D721Med (cell line): ENCODE measurements at regions not wholly inside any gene's neighbourhood (a gene's known extent, or its start where the extent isn't known, plus 50 kb on each side); places are given as distances from the start of the nearest gene placed in this dataset.
"Not testable (repeated sequence)": the region's sequence is repeated elsewhere in the genome, so short reads cannot be mapped to it uniquely, and the experiment has no call there.

Experiments used
- DNase-seq: peaks from one replicate; pipeline ENCODE4 v3.0.0; 2011; ENCODE audit warnings: low spot score; ENCODE audit not compliant: insufficient read length
- FAIRE-seq: peaks from 2 replicates; lab custom pipeline; 2011; peaks lifted over from hg19 to GRCh38; lab: Jason Lieb, UNC
- CTCF ChIP-seq: IDR thresholded peaks from 2 replicates; pipeline ENCODE4 v1.5.1; 2012; ENCODE audit warnings: mild to moderate bottlenecking, control low read depth; ENCODE audit not compliant: insufficient read depth; ENCODE audit errors: missing control alignments

DNA sequence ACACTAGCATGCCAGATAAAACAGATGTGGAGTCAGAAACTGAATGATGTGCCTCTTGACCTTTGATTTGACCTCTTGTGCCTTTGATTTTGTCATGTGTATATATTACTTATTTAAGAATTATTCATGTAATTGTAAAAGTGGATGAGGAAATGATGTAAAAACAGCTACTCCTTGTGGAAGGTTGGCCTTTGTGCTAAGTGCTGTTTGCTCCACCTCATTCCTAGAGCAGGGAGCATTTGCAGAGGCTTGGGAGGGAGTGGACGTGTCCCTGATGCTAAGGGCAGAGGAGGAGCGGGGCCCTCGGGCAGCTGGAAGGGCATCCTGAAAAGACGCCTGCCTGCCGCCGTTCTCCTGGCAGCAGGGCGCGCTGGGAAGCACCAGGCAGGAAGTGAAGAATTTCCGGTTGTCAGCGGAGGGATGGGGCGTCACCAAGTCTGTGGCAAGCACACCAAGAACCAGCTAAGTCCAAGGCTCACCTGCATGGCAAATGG lies 197.6 kb upstream of the ZNF32 start:
- DNase-seq = no peak
- FAIRE-seq = no peak

DNA sequence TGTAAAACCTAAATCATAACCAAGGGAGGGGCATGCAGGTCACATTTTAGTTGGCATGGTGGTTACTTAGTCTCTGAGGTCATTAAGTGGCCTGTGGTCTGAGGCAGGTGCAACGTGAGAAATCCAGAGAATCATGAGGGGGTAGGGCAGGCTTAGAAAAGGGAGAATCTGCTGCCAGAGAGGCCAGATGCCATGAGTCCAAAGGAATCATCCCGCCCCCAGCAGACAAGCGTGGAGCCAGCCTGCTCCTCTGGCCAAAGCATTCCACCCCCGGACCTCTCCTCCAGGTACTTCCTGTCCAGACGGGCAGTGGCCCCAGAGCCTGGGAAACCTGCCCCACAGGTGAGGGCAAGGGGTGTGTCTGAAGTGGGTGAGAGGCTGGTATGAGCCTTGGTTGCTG lies 196.4 kb upstream of the ZNF32 start:
- FAIRE-seq (no peak), DNase-seq (no peak)
- no peak for TF ChIP-seq CTCF

More for the DNA sequence above, 197.6 kb upstream of the ZNF32 start:
- TF ChIP-seq CTCF = no peak

- FAIRE-seq (no peak), DNase-seq (no peak)
- no peak for TF ChIP-seq CTCF
These were observed 195.5 kb upstream of the ZNF32 start for GRCh38 chr10:43844221-43844620.

- no peak for TF ChIP-seq CTCF
- no peak for DNase-seq
- no peak for FAIRE-seq
These were observed 194.8 kb upstream of the ZNF32 start for GRCh38 chr10:43843321-43844101.

GRCh38 chr10:43842496-43842895 lies 193.8 kb upstream of the ZNF32 start:
- TF ChIP-seq CTCF = no peak
- DNase-seq (no peak), FAIRE-seq (no peak)

DNA sequence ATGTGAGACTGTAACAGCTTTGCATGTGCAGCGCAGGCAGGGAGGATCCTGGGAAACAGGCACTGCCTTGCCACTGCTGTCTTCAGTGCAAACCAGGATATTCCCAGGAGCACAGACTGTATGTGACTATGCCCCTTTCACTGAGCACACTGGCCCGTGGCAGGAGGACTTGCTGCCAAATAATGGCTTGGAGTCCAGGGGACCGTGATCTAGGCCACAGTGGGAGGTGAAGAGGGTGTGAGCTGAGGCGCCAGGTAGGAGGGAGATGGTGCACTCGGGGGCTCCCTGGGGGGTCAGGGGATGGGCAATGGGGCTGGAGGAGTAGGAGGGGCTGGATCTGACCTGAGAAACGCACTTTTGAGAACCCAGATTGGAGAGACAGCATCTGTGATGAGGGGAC lies 193.4 kb upstream of the ZNF32 start:
- FAIRE-seq = no peak
- no peak for TF ChIP-seq CTCF
- no peak for DNase-seq

- no peak for DNase-seq
- FAIRE-seq = no peak
- no peak for TF ChIP-seq CTCF
These were observed 191.3 kb upstream of the ZNF32 start for GRCh38 chr10:43839973-43840372.

GRCh38 chr10:43834751-43835150 lies 186.1 kb upstream of the ZNF32 start:
- DNase-seq = not testable (repeated sequence)

More at GRCh38 chr10:43834751-43835150, 186.1 kb upstream of the ZNF32 start:
- not testable (repeated sequence) for FAIRE-seq
